GM21526 (cell line): ENCODE measurements at regions not wholly inside any gene's neighbourhood (a gene's known extent, or its start where the extent isn't known, plus 50 kb on each side); places are given as distances from the start of the nearest gene placed in this dataset.
"Not testable (repeated sequence)": the region's sequence is repeated elsewhere in the genome, so short reads cannot be mapped to it uniquely, and the experiment has no call there.

Experiments
- ATAC-seq: cut with Tn5 transposase; IDR thresholded peaks from one replicate; pipeline ENCODE4 v1.9.1; 2021; ENCODE audit warnings: moderate library complexity; ENCODE audit not compliant: unreplicated experiment, low FRiP score

DNA sequence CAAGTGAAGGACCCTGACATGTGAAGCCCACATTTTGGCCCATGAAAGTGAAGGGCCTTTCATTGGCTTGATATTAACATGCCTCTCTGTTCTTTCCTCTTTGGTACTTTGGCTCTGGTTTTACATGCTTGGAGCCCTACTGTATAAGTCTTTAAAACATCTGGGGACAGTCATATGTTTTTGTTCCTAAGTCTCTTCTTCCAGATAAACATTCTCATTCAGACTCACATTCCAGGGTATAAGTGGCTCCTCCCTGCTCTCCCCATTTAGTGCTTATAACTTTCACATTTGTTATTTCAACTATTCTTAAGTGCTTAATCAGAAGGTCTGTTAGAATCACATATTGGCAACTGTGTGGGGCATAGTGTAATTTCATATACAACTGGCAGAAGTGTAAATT is 1932.2 kb upstream of the CELF4 start:
- no peak for ATAC-seq

GRCh38 chr18:39496986-39497385 is 1931.4 kb upstream of the CELF4 start:
- ATAC-seq = no peak

DNA sequence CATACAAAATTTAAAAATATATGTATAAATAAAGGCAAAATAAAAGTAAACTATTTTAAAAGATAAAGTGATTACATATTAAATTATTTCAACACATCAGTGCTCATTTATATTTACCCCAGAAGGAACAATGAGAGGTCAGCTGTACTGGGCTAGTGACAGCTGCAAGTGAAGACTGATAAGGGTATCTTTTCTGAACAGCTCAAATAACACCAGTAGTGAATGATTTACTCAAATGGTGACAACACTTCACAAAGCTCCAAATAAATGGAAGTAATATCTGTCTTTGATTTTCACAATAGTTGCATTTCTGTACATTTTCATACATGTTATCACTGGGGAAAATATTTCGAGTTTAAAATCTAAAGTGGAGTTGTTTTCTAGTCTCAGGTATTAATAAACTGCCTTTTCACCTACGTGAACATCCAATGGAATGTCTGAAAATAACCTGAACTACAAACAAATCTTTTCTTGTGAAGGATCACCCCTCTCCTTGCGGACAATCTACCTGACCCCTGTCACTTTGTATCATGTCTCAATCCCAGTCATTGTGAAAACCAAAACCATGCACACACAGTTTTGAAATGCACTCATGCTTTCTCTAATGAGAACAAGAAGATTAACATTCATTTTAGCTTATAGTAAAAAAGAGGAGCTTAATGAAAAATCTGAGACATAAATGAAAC is 1928.8 kb upstream of the CELF4 start:
- ATAC-seq = no peak

GRCh38 chr18:39491408-39491807 is 1925.8 kb upstream of the CELF4 start:
- no peak for ATAC-seq

GRCh38 chr18:39489431-39489830 is 1923.8 kb upstream of the CELF4 start:
- no peak for ATAC-seq

DNA sequence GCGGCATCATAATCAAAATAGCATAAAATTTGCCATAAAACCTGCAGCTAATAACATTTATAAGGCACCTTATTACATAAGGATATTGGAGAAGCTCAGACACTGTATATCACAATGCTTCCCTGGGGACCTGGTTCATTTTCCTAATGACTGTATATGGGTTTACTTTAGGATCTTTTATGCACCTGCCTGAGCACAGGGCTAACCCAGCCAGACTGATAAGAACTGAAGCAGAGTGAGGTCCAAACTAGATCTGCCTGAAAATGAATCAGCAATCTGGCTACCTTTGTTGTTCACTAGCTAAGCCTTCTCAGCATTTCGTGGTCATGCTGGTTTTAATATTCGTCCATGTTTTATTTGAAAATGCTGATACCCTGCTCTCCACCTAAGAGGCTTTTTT is 1922.3 kb upstream of the CELF4 start:
- no peak for ATAC-seq

GRCh38 chr18:39486268-39486667 is 1920.7 kb upstream of the CELF4 start:
- ATAC-seq = no peak

DNA sequence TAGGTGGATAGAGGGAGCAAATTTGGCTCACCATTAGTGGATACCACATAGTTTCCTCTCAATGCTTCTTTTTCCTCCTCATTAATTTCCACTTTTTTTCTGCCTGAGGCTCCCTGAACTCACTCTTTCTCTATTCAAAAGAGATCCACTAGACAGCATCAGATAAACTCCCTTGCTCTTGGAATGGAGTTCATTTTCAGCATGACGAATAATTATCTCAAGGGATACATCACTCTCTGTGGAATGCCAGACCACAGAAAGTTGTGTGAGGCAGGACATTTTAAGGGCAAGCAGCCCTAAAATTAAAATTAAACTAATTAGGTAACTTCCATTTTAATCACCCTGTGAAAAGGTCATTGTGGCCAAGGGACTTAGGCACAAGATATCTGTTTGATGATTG is 1920.1 kb upstream of the CELF4 start:
- ATAC-seq = no peak

DNA sequence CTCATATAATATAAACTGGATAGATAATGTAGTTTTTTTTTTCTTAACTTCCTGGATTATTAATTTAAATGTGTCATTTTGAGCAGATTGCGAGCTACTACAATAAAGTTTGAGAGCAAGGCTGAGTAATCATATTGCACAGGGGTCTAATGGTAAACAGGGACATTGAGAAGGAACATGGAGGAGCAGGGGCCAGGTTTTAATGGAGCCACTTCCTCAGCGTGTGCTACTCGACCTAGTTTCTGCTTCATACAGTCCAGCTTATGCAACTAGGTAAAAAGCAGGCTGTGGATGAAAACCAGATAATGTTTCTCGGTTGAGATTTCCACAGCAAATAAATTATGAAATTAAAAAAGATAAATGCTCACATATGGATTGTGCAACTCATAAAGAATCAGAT is 1915.7 kb upstream of the CELF4 start:
- ATAC-seq = no peak

GRCh38 chr18:39480494-39481195 is 1915.0 kb upstream of the CELF4 start:
- no peak for ATAC-seq

- ATAC-seq = no peak
These were observed 1898.4 kb upstream of the CELF4 start for GRCh38 chr18:39464006-39464405.

DNA sequence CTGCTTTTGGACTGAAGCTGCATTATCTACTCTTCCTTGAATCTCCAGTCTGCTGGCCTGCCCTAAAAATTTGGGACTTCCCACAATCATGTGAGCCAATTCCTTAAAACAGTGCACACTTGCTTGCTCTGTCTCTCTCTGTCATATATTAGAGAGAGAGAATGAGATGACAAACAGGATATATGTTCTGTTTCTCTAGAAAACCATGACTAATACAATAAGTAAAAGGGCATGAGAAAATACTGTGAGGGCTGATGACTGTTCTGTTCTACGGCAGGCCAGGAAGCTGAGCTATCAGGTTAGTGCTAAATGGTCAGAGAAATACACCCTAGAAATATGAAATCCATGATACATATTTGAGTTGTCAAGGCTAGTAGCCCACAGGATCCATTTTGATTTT is 1896.8 kb upstream of the CELF4 start:
- ATAC-seq = no peak

DNA sequence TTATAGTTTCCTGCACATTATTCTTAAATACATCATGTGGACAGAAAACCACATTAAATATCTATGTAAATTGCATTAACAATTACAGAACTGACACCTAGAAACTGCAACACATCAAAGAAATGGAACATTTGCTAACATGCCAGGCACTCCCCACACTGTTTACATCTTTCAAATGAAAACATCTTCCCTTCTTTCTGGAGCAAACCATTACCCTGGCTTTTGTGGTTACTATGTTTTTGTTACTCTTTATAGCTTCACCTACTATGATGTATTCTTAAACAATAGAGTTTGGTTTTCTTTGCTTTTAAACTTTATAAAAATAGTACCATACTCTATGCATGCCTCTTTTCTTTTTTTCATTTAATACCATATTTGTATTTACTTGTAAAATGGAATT is 1894.5 kb upstream of the CELF4 start:
- no peak for ATAC-seq

DNA sequence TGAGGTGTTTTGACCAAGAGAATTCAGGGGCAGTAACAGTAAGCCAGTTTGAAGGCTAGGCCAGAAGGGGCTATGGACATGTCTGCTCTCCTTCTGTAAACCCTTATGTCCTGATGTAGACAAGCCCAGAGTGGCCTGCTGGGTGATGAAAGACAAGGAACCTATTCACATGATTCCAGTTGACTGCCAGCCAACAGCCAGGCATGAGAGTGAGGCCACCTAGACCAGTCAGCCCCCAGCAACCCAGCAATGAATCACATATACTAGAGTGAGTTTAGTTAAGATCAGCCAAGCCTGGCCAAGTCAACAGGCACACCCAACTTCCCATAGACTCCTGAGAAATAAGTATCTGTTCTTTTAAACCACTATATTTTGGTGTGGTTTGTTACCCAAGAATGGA is 1889.7 kb upstream of the CELF4 start:
- ATAC-seq = no peak

GRCh38 chr18:39454866-39455265 is 1889.3 kb upstream of the CELF4 start:
- no peak for ATAC-seq

- no peak for ATAC-seq
These were observed 1888.3 kb upstream of the CELF4 start for GRCh38 chr18:39453882-39454281.

DNA sequence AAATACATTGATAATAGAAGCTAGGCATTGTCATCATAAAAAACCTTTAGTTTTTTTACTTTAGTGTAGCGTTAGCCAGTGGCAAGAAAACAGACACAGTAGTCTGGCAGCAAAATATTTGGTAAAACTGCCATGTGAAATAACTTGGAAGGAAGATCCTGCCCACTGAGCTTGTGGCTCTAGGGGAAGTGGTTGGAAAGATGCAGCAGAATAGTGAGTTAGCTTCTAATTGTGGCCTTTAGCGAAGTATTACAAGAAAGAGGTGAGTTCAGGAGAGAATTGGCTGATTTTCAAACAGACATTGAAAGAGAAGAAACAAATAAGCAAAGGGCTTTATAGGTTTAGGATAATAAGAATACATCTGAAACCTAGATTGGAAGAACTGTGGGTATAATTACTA is 1887.8 kb upstream of the CELF4 start:
- no peak for ATAC-seq

DNA sequence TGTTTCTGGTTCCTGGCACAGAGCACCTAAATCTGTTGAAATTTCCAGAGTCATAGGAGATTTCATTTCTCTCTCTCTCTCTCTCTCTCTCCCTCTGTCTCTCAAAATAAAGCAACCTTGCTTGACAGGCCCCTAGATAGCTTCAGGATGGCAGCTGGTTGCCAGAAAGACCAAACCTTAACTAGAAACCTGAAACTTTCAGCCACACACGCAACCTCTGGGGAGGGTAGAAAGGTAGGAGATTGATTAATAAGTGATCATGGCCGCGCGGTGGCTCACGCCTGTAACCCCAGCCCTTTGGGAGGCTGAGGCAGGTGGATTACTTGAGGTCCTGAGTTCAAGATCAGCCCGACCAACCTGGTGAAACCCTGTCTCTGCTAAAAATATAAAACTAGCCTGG is 1885.4 kb upstream of the CELF4 start:
- ATAC-seq = no peak

DNA sequence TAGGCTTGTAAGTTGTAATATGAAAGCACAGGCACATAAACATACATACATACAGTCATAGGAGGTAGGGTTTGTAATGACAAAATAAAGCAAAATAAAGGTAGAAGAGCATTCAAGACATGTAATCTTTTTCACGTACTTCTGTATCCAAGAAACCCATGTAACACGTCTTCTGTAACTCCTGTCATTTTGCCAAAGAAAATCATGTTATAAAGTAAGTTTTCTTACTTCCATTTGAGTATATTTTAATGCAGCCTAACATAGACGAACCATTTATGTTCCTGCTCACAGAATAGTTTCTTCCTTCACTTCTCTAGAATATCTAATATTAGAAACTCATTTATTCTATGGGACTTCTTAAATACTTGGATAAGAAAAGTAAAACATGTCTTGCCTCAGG is 1884.0 kb upstream of the CELF4 start:
- no peak for ATAC-seq

- ATAC-seq = no peak
These were observed 1883.3 kb upstream of the CELF4 start for GRCh38 chr18:39448942-39449341.

GRCh38 chr18:39444957-39445356 is 1879.4 kb upstream of the CELF4 start:
- not testable (repeated sequence) for ATAC-seq

- no peak for ATAC-seq
These were observed 1876.0 kb upstream of the CELF4 start for GRCh38 chr18:39441648-39442047.
